GM10248 (cell line): ENCODE measurements at regions not wholly inside any gene's neighbourhood (a gene's known extent, or its start where the extent isn't known, plus 50 kb on each side); places are given as distances from the start of the nearest gene placed in this dataset.

Source experiments
- CTCF ChIA-PET: fragments of 300-600 bp; sonication (Branson Sonifier 250); formaldehyde crosslinking; extraction: SDS; loops from one replicate; lab custom pipeline; 2021; ENCODE audit warnings: antibody characterized with exemption; lab: Yijun Ruan, JAX
- POLR2A ChIA-PET: fragments of 350-650 bp; sonication (Branson Sonifier 250); formaldehyde crosslinking; extraction: SDS; loops from one replicate; lab custom pipeline; 2020; ENCODE audit warnings: antibody characterized with exemption; lab: Yijun Ruan, JAX
- DNase-seq: peaks from one replicate; pipeline ENCODE4 v3.0.0; 2012; ENCODE audit errors: extremely low spot score
- TF ChIP-seq, protein P1 (sequence below): IDR thresholded peaks from 2 replicates; pipeline ENCODE4 v1.5.1; 2012; ENCODE audit warnings: mild to moderate bottlenecking, low read depth; ENCODE audit errors: extremely low read depth, missing control alignments, control extremely low read depth

DNA sequence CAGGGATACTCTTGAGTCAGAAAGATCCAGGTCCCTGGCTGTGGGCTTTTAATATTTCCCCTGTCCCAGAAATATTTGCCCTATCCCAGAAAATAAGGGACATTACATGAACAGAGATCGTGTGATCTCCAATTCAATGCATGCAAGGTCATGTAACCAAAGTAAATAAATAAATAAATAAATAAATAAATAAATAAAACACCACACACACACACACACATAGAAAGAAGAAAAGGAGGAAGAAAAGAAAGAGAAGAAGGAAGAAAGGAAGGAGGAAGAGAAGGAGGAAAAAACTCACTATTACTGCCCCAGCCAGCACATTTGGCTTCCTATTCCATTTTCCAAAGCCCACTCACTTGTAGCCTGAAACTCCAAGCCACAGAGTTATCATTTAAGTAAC lies 117.9 kb upstream of the CFAP20DC start:
- no peak for DNase-seq
- TF ChIP-seq, protein P1, sequence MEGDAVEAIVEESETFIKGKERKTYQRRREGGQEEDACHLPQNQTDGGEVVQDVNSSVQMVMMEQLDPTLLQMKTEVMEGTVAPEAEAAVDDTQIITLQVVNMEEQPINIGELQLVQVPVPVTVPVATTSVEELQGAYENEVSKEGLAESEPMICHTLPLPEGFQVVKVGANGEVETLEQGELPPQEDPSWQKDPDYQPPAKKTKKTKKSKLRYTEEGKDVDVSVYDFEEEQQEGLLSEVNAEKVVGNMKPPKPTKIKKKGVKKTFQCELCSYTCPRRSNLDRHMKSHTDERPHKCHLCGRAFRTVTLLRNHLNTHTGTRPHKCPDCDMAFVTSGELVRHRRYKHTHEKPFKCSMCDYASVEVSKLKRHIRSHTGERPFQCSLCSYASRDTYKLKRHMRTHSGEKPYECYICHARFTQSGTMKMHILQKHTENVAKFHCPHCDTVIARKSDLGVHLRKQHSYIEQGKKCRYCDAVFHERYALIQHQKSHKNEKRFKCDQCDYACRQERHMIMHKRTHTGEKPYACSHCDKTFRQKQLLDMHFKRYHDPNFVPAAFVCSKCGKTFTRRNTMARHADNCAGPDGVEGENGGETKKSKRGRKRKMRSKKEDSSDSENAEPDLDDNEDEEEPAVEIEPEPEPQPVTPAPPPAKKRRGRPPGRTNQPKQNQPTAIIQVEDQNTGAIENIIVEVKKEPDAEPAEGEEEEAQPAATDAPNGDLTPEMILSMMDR = no peak
- ChIA-PET POLR2A (no interaction called here), CTCF (no interaction called here)

DNA sequence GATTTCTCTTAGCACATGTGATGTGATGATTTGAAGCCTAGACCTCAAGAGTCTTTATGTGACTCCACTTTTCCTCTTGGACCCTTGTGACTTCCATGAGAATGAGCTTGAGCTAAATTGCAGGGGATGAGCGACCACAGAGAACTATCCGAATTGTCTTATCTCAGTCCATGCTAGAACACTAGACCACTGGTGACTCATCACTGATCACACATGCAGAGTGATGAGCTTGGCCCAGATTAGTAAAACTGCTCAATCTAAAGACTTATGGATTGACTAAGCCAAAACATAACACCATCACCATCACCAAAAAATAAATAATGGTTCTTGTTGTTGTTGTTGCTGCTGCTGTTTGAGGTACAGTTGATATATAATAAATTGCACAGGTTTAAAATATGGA lies 114.1 kb upstream of the CFAP20DC start:
- TF ChIP-seq, protein P1 = no peak
- POLR2A ChIA-PET = no interaction called here
- DNase-seq = no peak
- CTCF ChIA-PET = no interaction called here

DNA sequence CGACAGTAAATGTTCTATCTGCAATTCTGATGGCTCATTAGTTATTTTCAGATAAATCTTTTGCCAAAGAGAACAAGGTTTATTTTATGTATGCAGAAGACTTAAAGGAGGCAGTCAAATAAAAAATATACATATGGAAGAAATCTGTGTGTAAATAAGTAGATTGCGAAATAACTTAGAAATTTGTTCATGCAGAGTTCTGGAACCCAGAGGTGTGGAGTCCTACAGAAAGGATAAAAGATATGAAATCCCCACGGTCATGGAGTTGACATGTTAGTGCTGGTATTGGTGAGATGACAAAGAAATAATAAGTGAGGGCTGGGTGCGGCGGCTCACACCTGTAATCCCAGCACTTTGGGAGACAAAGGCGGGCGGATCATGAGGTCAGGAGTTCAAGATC lies 111.2 kb upstream of the CFAP20DC start:
- CTCF ChIA-PET = no interaction called here

GRCh38 chr3:59160133-59160746 lies 110.4 kb upstream of the CFAP20DC start:
- TF ChIP-seq, protein P1 = no peak
- ChIA-PET CTCF (no interaction called here), POLR2A (no interaction called here)
- no peak for DNase-seq

More for the DNA sequence above, 111.2 kb upstream of the CFAP20DC start:
- TF ChIP-seq, protein P1 = no peak
- DNase-seq = no peak
- POLR2A ChIA-PET = no interaction called here

DNA sequence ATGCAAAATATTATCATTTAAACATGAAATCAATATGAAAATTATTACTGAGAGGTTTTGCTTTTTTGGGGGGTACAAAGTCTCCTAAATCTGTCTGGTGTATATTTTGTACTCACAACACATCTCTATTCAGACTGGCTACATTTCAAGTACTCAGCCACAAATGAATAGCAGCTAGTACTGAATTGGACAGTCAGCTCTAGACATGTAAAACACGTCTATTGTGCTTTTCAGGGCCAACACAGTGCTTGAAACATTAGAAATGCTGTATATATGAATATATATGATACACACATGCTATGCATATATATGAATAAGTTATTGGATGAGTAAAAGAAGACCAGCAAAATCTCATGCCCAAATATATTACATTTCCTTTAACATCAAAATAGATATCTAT lies 103.8 kb upstream of the CFAP20DC start:
- POLR2A ChIA-PET = no interaction called here
- TF ChIP-seq, protein P1 = no peak
- CTCF ChIA-PET = no interaction called here

DNA sequence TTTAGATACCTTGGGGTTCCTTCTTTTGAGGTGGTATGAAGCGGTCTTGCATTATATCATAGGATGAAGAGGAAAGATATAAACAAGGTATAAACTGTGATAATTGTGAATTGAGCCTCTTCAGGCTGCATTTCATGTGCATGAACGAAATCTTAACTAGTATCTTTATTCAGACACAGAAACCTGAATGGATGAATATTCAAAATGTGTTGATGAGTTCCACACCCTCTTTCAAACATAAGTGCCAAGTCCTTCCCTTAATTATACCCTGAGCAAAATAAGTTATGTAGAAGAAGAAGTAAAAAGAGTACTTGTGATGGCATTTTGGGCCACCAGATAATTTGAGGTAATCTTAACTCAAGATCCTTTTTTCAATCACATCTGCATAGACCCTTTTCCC lies 103.1 kb upstream of the CFAP20DC start:
- CTCF ChIA-PET = no interaction called here
- TF ChIP-seq, protein P1 = no peak
- DNase-seq = no peak
- POLR2A ChIA-PET = no interaction called here

More for the DNA sequence above, 103.8 kb upstream of the CFAP20DC start:
- DNase-seq = no peak
